Hippocampal formation (tissue), 2 donors: ENCODE measurements at regions not wholly inside any gene's neighbourhood (a gene's known extent, or its start where the extent isn't known, plus 50 kb on each side); places are given as distances from the start of the nearest gene placed in this dataset.
"Not testable (repeated sequence)": the region's sequence is repeated elsewhere in the genome, so short reads cannot be mapped to it uniquely, and the experiment has no call there.

Experiments used
- DNase-seq, 2 donors: peaks; one replicate each; lab custom pipeline; 2025; lab: John Stamatoyannopoulos, UW

GRCh38 chr6:103908898-103909297, 950.8 kb downstream of the HACE1 start:
- no peak for DNase-seq

- no peak for DNase-seq
Measured at GRCh38 chr6:103895136-103895535, 964.6 kb downstream of the HACE1 start.

GRCh38 chr6:103893141-103893581, 966.6 kb downstream of the HACE1 start:
- DNase-seq: no peak

GRCh38 chr6:103886951-103887350, 972.8 kb downstream of the HACE1 start:
- DNase-seq: no peak

GRCh38 chr6:103885446-103885845, 974.3 kb downstream of the HACE1 start:
- no peak for DNase-seq

GRCh38 chr6:103879800-103880199, 979.9 kb downstream of the HACE1 start:
- DNase-seq: no peak

GRCh38 chr6:103875221-103875620, 984.5 kb downstream of the HACE1 start:
- no peak for DNase-seq

GRCh38 chr6:103874575-103874974, 985.1 kb downstream of the HACE1 start:
- DNase-seq: no peak

- no peak for DNase-seq
Measured at GRCh38 chr6:103872678-103873077, 987.0 kb downstream of the HACE1 start.

GRCh38 chr6:103872233-103872632, 987.5 kb downstream of the HACE1 start:
- no peak for DNase-seq

GRCh38 chr6:103870970-103871369, 988.7 kb downstream of the HACE1 start:
- DNase-seq: no peak

GRCh38 chr6:103862297-103862696, 997.4 kb downstream of the HACE1 start:
- DNase-seq: no peak

GRCh38 chr6:103858003-103858402, 1001.7 kb downstream of the HACE1 start:
- no peak for DNase-seq

GRCh38 chr6:103855750-103856149, 1004.0 kb downstream of the HACE1 start:
- DNase-seq: no peak

GRCh38 chr6:103854059-103854458, 1005.7 kb downstream of the HACE1 start:
- no peak for DNase-seq

GRCh38 chr6:103838457-103838856, 1021.3 kb downstream of the HACE1 start:
- no peak for DNase-seq

GRCh38 chr6:103826209-103826608, 1033.5 kb downstream of the HACE1 start:
- no peak for DNase-seq

- DNase-seq: no peak
Measured at GRCh38 chr6:103820148-103820547, 1039.6 kb downstream of the HACE1 start.

- DNase-seq: no peak
Measured at GRCh38 chr6:103819509-103819908, 1040.2 kb downstream of the HACE1 start.

- no peak for DNase-seq
Measured at GRCh38 chr6:103812970-103813369, 1046.7 kb downstream of the HACE1 start.

GRCh38 chr6:103801901-103802479, 1057.7 kb downstream of the HACE1 start:
- not testable (repeated sequence) for DNase-seq

GRCh38 chr6:103799971-103800670, 1059.6 kb downstream of the HACE1 start:
- DNase-seq: no peak

- DNase-seq: peak in 1 of 2 donors; percentile 1
Measured at GRCh38 chr6:103798166-103798565, 1061.6 kb downstream of the HACE1 start.

- DNase-seq: peak in 1 of 2 donors; percentile 23
Measured at GRCh38 chr6:103797738-103798137, 1062.0 kb downstream of the HACE1 start.
